HS-5 (cell line): ENCODE measurements at regions not wholly inside any gene's neighbourhood (a gene's known extent, or its start where the extent isn't known, plus 50 kb on each side); places are given as distances from the start of the nearest gene placed in this dataset.

Experiments used
- DNase-seq: peaks from one replicate; pipeline ENCODE4 v3.0.0-alpha.2; 2012; ENCODE audit warnings: low read depth

DNA sequence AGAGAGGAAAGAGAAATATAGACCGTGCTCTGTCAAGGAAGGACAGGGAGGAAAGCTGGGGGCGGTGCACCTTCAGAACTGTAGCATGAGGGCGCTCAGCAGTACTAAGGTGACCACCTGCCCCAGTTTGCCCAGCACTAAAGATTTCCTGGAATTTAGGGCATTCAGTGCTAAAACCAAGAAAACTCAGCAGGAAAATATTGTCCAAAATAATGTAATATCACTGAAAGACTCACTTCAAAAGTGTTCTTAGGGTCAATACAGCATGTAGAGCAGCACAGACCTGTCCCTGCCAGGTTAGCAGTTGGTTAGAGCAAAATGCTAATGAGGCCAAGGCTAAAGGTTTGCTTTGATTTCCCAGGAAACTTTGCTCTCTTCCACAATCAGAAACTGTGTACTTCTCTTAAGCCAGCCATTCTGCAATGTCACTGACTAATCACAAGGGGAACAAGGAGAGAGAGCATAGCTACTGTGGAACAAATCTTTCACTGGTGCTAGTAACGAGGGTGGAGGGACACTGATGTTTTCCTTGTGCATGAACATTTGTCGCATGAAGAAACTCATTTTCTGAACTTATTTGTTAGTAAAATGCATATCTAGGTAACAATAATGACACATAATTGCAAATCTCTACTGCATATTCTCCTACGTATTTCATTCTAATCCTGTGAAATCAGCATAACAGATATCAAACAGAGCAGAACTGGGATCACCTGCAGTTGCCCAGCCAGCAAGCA lies 53.0 kb upstream of the GRAMD2B start:
- DNase-seq = no peak

DNA sequence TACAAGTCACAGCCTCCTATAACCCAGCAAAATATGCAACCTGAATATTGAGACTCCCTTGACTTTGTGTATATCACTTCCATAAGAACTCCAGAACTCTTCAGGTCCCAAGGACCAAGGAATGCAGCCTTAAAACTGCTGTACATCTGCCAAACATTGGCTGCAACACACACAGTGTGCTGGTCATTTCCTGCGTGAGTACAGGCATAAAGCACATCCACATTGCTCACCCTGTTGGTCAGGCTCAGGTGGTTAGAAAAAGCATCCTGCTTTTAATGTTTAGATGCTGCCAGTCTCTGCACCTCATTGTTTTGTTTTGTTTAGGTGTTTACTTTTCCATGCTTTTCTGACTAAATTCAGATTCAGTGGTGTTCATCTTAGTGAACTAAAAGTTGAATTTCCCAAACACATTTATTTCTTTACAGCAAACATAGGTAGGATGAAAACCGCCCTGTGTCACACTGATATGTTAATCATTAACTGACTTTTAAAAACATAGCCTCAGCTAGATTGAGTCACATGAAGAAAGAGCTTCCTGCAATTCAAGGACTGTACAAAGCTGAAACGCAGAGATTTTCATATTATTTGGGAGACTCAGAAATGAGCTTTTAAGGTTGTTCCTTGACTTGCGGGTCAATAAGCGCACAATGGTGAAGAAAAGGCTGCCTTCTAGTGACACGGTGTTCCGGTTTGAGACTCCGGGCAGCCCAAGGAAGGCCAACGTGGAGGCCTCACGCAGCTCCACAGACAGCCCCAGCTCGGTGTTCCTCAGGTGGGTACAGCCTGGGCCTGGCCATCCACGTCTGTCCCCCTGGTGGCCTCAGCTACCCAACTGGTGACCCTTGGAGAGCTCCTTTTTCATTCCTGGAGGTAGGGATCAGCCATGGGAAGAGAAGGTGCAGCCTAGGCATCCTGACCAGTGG lies 52.2 kb upstream of the GRAMD2B start:
- no peak for DNase-seq

DNA sequence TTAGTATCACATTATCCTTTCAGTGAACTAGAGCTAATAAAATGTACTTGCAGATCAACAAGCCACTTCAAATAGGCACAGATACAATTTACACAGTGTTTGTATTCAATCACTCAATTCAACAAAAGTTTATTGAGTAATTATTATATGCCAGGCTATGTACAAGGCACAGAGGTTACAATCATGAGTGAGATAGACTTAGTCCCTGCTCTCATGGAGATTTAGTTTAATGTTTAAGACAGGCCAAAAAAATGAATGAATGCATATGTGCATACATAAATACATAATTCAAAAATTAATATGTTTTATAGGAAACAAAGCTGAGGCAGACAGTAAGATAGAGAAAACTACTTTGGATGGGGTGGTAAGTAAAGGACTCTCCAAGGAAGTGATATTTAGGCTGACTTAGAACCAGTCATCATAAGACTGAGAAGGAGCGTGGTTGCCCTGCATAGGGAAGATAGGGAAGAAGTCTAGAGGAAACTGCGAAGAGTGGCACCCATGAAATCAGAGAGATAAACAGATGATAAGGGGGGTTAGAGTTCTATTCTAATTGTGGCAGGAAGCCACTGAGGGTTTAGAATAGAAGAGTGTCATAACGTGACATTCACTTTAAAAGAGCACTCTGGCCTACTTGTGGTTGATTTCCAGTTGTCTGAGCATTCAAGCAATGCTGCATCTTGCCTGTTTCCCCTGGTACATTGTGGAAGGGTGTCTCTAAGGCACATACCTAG lies 49.7 kb upstream of the GRAMD2B start:
- no peak for DNase-seq
